ENCODE measurements at regions not wholly inside any gene's neighbourhood (a gene's known extent, or its start where the extent isn't known, plus 50 kb on each side); places are given as distances from the start of the nearest gene placed in this dataset.

- no peak for TF ChIP-seq REST (IDR thresholded peaks at IDR 0.05; ENCODE audit: low read depth)
- TF ChIP-seq CEBPB (IDR thresholded peaks at IDR 0.05; ENCODE audit: low read depth) = no peak
- TF ChIP-seq EGR1 (IDR thresholded peaks at IDR 0.05; ENCODE audit: low read depth) = no peak
- TF ChIP-seq EZH2 (IDR thresholded peaks at IDR 0.05) = no peak
Observed at GRCh38 chr17:14731591-14731990, 430.7 kb downstream of the HS3ST3B1 start (continued).

DNA sequence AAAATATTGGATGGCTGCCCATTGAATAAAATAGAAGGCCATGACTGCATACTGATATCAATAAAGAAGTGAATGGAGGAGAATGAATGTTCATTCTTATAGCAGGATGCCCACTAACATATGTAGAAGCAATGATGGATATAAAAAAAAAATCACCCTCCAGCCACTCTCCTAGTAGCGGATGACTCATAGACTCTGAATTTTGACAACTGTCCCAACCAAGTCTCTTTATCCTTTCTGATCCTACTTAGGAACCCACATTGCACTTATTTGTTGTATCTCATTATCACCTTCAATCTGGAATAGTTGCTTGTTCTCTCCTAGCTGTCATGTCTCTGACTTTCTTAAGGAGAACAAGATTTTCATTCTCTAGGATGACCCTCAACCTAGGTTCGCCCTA is 429.9 kb downstream of the HS3ST3B1 start:
- ChIA-PET CTCF (no interaction called here), RAD21 (ENCODE audit: low non-redundant PET in 1 of 2, low total read pairs in 2 of 2, uncharacterized antibody in 2 of 2, unreplicated experiment in 2 of 2) (no interaction called here), POLR2A (no interaction called here)
- H3K36me3 ChIP-seq (ENCODE audit: control insufficient read depth in 1 of 2, insufficient read depth in 2 of 2, low read length in 2 of 2) = no peaks in the 10 kb centered on the region
- intact Hi-C loops (cut with micrococcal nuclease) = no loop called here
- no peaks in the 10 kb centered on the region for H3K79me2 ChIP-seq (ENCODE audit: insufficient read depth, low read length)
- no peaks in the 10 kb centered on the region for H3K9me2 ChIP-seq (ENCODE audit: insufficient read depth)
- TF ChIP-seq, protein P1, sequence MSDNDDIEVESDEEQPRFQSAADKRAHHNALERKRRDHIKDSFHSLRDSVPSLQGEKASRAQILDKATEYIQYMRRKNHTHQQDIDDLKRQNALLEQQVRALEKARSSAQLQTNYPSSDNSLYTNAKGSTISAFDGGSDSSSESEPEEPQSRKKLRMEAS (IDR thresholded peaks at IDR 0.05) = no peak
- TF ChIP-seq CTCF (IDR thresholded peaks at IDR 0.05 in 2 of 3, conservative IDR thresholded peaks at IDR 0.05 in 1 of 3; ENCODE audit: borderline replicate concordance in 1 of 3, insufficient read depth in 1 of 3, low read depth in 2 of 3, low read length in 2 of 3) = no peak
- no peak for TF ChIP-seq POLR2AphosphoS5 (IDR thresholded peaks at IDR 0.05; ENCODE audit: low read depth, low read length)
- no peak for TF ChIP-seq YY1 (IDR thresholded peaks at IDR 0.05; ENCODE audit: extremely low read depth, insufficient replicate concordance, low read depth, low read length)
- TF ChIP-seq FOSL1 (IDR thresholded peaks at IDR 0.05; ENCODE audit: low read depth) = no peak
- TF ChIP-seq JUND (IDR thresholded peaks at IDR 0.05) = no peak
- TF ChIP-seq ELF1 (IDR thresholded peaks at IDR 0.05; ENCODE audit: borderline replicate concordance, low read depth) = no peak
- TF ChIP-seq RAD21 (IDR thresholded peaks at IDR 0.05; ENCODE audit: low read depth) = no peak
- TF ChIP-seq, protein P2, sequence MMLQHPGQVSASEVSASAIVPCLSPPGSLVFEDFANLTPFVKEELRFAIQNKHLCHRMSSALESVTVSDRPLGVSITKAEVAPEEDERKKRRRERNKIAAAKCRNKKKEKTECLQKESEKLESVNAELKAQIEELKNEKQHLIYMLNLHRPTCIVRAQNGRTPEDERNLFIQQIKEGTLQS (IDR thresholded peaks at IDR 0.05) = no peak
- H3K4me2 ChIP-seq (ENCODE audit: low read length) = no peak overlapping the region
- H3K4me1 ChIP-seq (ENCODE audit: control insufficient read depth in 1 of 2, insufficient read depth in 2 of 2, low read length in 2 of 2) = no peaks in the 10 kb centered on the region
- H2AFZ ChIP-seq (ENCODE audit: low read depth, low read length, poor library complexity, severe bottlenecking) = no peak overlapping the region
- H3K27ac ChIP-seq (ENCODE audit: low read depth, low read length) = no peak overlapping the region
- BruUV-seq (replicated peaks) = no TSS peak
- ATAC-seq = no peak
- H3K9ac ChIP-seq (ENCODE audit: low read length) = no peak overlapping the region
- H3K9me3 ChIP-seq (ENCODE audit: control insufficient read depth in 1 of 2, insufficient read depth in 1 of 2, low read depth in 1 of 2, low read length in 2 of 2) = peaks cover 0 to 12% of the 10 kb centered on the region in 2 experiments; a peak in 2 of 4 replicates
- H4K20me1 ChIP-seq (ENCODE audit: insufficient read depth) = no peaks in the 10 kb centered on the region
- H3K4me3 ChIP-seq (replicated peaks in 1 of 2; ENCODE audit: low read depth in 1 of 2, low read length in 2 of 2) = no peak overlapping the region
- no peaks in the 10 kb centered on the region for H3K27me3 ChIP-seq (ENCODE audit: insufficient read depth, low read length)
- no peak for DNase-seq (ENCODE audit: low read depth, low spot score)
